Mesendoderm (in vitro differentiated cells): ENCODE measurements at regions not wholly inside any gene's neighbourhood (a gene's known extent, or its start where the extent isn't known, plus 50 kb on each side); places are given as distances from the start of the nearest gene placed in this dataset.

ENCODE experiments used
- DNase-seq: peaks from one replicate; pipeline ENCODE4 v3.0.0; 2013
- H2AK5ac ChIP-seq: 2 replicates; pipeline ENCODE4 v1.6.1; 2013; ENCODE audit warnings: low read length, inconsistent platforms
- H2BK120ac ChIP-seq: 2 replicates; pipeline ENCODE4 v1.6.1; 2013; ENCODE audit warnings: low read depth, mild to moderate bottlenecking, low read length, moderate library complexity, mixed read lengths
- H2BK15ac ChIP-seq: replicated peaks from 2 replicates; pipeline ENCODE4 v1.6.1; 2013; ENCODE audit warnings: low read depth, mild to moderate bottlenecking, moderate library complexity
- H2BK5ac ChIP-seq: 2 replicates; pipeline ENCODE4 v1.6.1; 2013; ENCODE audit warnings: low read length, inconsistent platforms
- H3K18ac ChIP-seq: 2 replicates; pipeline ENCODE4 v1.6.1; 2013; ENCODE audit warnings: mild to moderate bottlenecking, low read length, mixed read lengths
- H3K23ac ChIP-seq: one replicate; pipeline ENCODE4 v1.6.1; 2013; ENCODE audit warnings: low read length
- H3K27ac ChIP-seq: 2 replicates; pipeline ENCODE4 v1.5.1; 2013; ENCODE audit warnings: low read depth, mild to moderate bottlenecking, inconsistent platforms, low read length, moderate library complexity
- H3K27me3 ChIP-seq: 2 replicates; pipeline ENCODE4 v1.6.1; 2013; ENCODE audit warnings: low read length, control low read depth, mild to moderate bottlenecking, inconsistent platforms; ENCODE audit not compliant: insufficient read depth, poor library complexity
- H3K36me3 ChIP-seq: 2 replicates; pipeline ENCODE4 v1.6.1; 2013; ENCODE audit warnings: low read length, inconsistent platforms; ENCODE audit not compliant: control insufficient read depth, insufficient read depth
- H3K4ac ChIP-seq: one replicate; pipeline ENCODE4 v1.6.1; 2013; ENCODE audit warnings: low read depth, mild to moderate bottlenecking, low read length, moderate library complexity
- H3K4me1 ChIP-seq: 2 replicates; pipeline ENCODE4 v1.6.1; 2013; ENCODE audit warnings: low read depth, low read length, inconsistent platforms; ENCODE audit not compliant: control insufficient read depth
- H3K4me2 ChIP-seq: 2 replicates; pipeline ENCODE4 v1.6.1; 2013; ENCODE audit warnings: low read length
- H3K4me3 ChIP-seq: 2 replicates; pipeline ENCODE4 v1.5.1; 2013; ENCODE audit warnings: mild to moderate bottlenecking, low read length
- H3K56ac ChIP-seq: one replicate; pipeline ENCODE4 v1.6.1; 2013; ENCODE audit warnings: low read length
- H3K79me1 ChIP-seq: 2 replicates; pipeline ENCODE4 v1.6.1; 2013; ENCODE audit warnings: low read length, inconsistent platforms
- H3K79me2 ChIP-seq: 2 replicates; pipeline ENCODE4 v1.6.1; 2013; ENCODE audit warnings: mild to moderate bottlenecking, low read length; ENCODE audit not compliant: control insufficient read depth, insufficient read depth
- H3K9ac ChIP-seq: 2 replicates; pipeline ENCODE4 v1.6.1; 2013; ENCODE audit warnings: low read length, inconsistent platforms
- H4K5ac ChIP-seq: one replicate; pipeline ENCODE4 v1.6.1; 2013; ENCODE audit warnings: low read length
- H4K8ac ChIP-seq: one replicate; pipeline ENCODE4 v1.6.1; 2013; ENCODE audit warnings: low read depth, mild to moderate bottlenecking, control low read depth, low read length, moderate library complexity
- WGBS: extraction: QIAGEN DNeasy Blood & Tissue Kit; methylation state at CpG from one replicate; pipeline ENCODE4 v1.1.7; 2013; ENCODE audit warnings: low lambda C conversion rate, missing lambda C conversion rate; ENCODE audit not compliant: insufficient coverage; ENCODE audit errors: extremely low coverage; 5-methylcytosine and 5-hydroxymethylcytosine counted together

DNA sequence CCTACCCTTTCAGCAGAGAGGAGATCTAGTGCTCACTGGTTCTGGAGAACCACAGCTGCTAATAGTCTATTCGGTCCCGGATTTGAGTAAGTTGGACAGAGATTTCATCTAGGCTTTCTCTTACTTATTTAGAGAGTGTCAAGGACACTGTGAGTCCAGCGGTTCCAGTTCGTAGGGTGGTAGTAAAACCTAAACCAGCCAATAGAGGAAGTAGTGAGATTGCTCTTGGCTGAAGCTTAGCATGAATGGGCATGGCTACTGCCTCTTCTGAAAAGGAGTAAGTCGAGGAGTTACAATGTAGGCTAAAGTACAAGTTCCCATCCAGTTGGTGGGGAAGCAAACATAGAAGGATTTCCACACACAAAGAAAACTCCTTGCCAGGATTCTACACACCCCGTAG is 109.6 kb upstream of the MOCS2 start:
- Histone ChIP-seq H2AK5ac (no peak overlapping the region), H3K4ac (no peak overlapping the region), H2BK15ac (no peak overlapping the region), H3K4me1 (no peaks in the 10 kb centered on the region), H3K9ac (no peak overlapping the region), H3K23ac (no peak overlapping the region), H3K27me3 (no peaks in the 10 kb centered on the region), H3K36me3 (no peaks in the 10 kb centered on the region), H2BK120ac (no peak overlapping the region), H4K5ac (no peak overlapping the region), H3K56ac (no peak overlapping the region), H3K4me2 (no peak overlapping the region), H3K27ac (no peak overlapping the region), H3K18ac (no peak overlapping the region), H3K79me2 (no peaks in the 10 kb centered on the region), H3K79me1 (no peaks in the 10 kb centered on the region), H3K4me3 (no peak overlapping the region), H4K8ac (no peak overlapping the region), H2BK5ac (no peak overlapping the region)
- DNase-seq, result no peak
- WGBS, result no CpG with 5 or more reads among the region's 6 CpGs

DNA sequence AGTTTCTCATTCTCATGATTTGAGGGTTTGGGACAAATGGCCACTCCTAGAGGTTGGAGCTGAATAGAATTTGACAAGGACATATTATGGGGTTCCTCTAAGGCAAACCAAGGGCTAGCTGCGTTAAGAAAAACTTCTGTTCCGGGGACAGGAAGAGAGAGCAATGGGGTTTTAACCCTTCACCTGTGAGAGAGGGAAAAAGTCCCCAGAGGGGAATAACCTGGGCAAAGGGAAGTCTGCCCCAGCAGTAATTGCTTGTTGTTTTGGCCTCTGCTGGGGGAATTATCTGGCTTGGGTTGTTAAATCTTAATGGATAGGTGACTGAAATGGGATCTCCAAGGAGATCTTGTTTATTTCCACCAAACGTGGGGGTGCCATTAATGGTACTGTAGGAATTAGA is 110.1 kb upstream of the MOCS2 start:
- no peaks in the 10 kb centered on the region for H3K36me3 ChIP-seq
- H3K9ac ChIP-seq, result no peak overlapping the region
- no peak overlapping the region for H3K4me3 ChIP-seq
- H3K79me1 ChIP-seq, result no peaks in the 10 kb centered on the region
- H2BK120ac ChIP-seq, result no peak overlapping the region
- H2BK15ac ChIP-seq, result no peak overlapping the region
- no peak overlapping the region for H3K4ac ChIP-seq
- WGBS, result no CpG with 5 or more reads among the region's 3 CpGs
- no peak overlapping the region for H2BK5ac ChIP-seq
- no peak overlapping the region for H3K18ac ChIP-seq
- H2AK5ac ChIP-seq, result no peak overlapping the region
- no peak overlapping the region for H4K5ac ChIP-seq
- no peak overlapping the region for H3K4me2 ChIP-seq
- no peak overlapping the region for H4K8ac ChIP-seq
- no peaks in the 10 kb centered on the region for H3K4me1 ChIP-seq
- H3K79me2 ChIP-seq, result no peaks in the 10 kb centered on the region
- DNase-seq, result no peak
- H3K27me3 ChIP-seq, result no peaks in the 10 kb centered on the region
- H3K23ac ChIP-seq, result no peak overlapping the region
- H3K56ac ChIP-seq, result no peak overlapping the region
- no peak overlapping the region for H3K27ac ChIP-seq

DNA sequence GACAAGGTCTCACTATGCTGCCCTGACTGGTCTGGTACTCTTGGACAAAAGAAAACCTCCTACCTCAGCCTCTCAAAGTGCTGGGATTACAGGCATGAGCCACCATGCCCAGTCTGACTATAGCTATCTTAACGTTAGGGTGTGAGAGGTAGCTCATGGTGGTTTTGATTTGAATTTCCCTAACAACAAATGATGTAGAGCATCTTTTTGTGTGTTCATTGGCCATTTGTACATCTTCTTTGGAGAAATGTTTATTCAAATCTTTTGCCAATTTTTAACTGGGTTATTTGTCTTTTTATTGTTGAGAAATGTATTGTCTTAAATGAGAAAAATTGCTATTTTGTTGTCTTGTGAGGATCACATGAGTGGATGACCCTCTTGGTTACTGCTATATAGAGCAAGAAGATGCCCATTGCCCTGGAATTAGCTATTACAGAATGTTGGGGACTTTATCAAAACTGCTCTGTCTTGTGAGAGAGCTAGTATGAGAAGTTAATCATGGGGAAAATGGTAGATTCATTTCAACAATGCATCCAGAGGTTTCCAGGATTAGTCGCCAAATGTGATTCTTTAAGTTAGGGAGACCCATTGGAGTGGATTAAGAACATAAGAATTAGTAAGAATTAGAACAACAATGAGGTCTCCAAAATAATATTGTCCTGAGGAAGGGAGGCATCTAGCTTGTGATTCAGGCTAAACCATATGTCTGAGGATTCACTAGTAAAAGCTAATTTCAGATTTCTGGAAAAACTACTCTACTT is 124.3 kb upstream of the MOCS2 start:
- H3K4me2 ChIP-seq, result no peak overlapping the region

DNA sequence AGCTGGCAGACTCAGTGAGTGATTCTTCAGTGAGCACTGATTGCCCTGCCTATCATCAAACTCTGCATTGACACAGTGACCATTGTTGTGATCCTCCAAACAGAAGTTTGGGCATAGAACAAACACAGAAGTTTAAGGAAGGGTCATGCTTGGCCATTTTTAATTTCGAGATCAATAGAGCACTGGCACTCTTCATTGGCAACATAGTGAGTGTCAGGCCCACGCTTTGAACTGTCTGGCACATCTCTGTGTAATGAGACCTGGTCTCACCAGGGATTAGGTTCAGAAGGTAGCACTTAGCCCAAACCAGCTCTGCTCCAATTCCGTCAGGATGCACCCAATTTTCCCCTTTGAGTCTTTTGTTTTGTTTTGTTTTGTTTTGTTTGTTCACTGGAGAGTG is 127.1 kb upstream of the MOCS2 start:
- Histone ChIP-seq H2AK5ac (no peak overlapping the region), H2BK15ac (no peak overlapping the region), H3K79me1 (no peaks in the 10 kb centered on the region), H3K79me2 (no peaks in the 10 kb centered on the region), H3K27ac (no peak overlapping the region), H3K23ac (no peak overlapping the region), H3K4ac (no peak overlapping the region), H3K9ac (no peak overlapping the region), H3K4me3 (no peak overlapping the region), H3K4me1 (no peaks in the 10 kb centered on the region), H3K27me3 (no peaks in the 10 kb centered on the region), H3K4me2 (no peak overlapping the region), H3K56ac (no peak overlapping the region), H2BK5ac (no peak overlapping the region), H3K18ac (no peak overlapping the region), H4K5ac (no peak overlapping the region), H2BK120ac (no peak overlapping the region), H4K8ac (no peak overlapping the region), H3K36me3 (no peaks in the 10 kb centered on the region)
- no CpG with 5 or more reads among the region's 3 CpGs for WGBS
- no peak for DNase-seq

More for the DNA sequence above, 124.3 kb upstream of the MOCS2 start:
- no peak overlapping the region for H2BK120ac ChIP-seq
- WGBS, result no CpG with 5 or more reads among the region's 2 CpGs
- no peak overlapping the region for H2AK5ac ChIP-seq
- no peak overlapping the region for H3K4ac ChIP-seq
- H3K56ac ChIP-seq, result no peak overlapping the region
- H2BK15ac ChIP-seq, result no peak overlapping the region
- no peaks in the 10 kb centered on the region for H3K36me3 ChIP-seq
- H3K27ac ChIP-seq, result no peak overlapping the region
- no peak overlapping the region for H3K23ac ChIP-seq
- no peaks in the 10 kb centered on the region for H3K79me2 ChIP-seq
- no peaks in the 10 kb centered on the region for H3K79me1 ChIP-seq
- no peak for DNase-seq
- H3K4me3 ChIP-seq, result no peak overlapping the region
- no peak overlapping the region for H2BK5ac ChIP-seq
- no peak overlapping the region for H3K9ac ChIP-seq
- no peaks in the 10 kb centered on the region for H3K4me1 ChIP-seq
- no peak overlapping the region for H3K18ac ChIP-seq
- no peaks in the 10 kb centered on the region for H3K27me3 ChIP-seq
- no peak overlapping the region for H4K8ac ChIP-seq
- no peak overlapping the region for H4K5ac ChIP-seq

DNA sequence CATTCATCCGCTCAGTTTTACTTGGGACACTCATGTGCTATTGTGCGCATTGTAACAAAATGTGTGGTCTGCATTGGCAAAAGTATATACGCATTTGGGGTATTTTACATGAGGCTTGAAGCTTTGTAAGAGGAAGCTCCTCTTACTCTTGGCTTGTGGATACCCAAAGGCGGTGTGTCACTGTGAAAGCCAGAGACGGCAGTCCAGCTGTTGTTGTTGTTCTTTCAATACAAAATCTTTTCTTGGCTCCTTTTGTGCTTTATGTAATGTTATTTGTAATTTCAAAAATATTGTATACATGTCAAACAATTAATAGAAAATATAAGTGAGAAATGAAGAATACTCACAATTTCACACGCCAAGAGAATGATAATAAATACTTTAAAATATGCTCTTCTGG is 128.3 kb upstream of the MOCS2 start:
- H4K5ac ChIP-seq, result no peak overlapping the region
- no peak overlapping the region for H2BK5ac ChIP-seq
- no peak overlapping the region for H3K23ac ChIP-seq
- H3K79me1 ChIP-seq, result no peaks in the 10 kb centered on the region
- no peak overlapping the region for H3K4me2 ChIP-seq
- no peak for DNase-seq
- no peak overlapping the region for H3K9ac ChIP-seq
- H2BK15ac ChIP-seq, result no peak overlapping the region
- no peak overlapping the region for H3K56ac ChIP-seq
- no peaks in the 10 kb centered on the region for H3K79me2 ChIP-seq
- no peak overlapping the region for H2BK120ac ChIP-seq
- WGBS, result no CpG with 5 or more reads among the region's 6 CpGs
- no peak overlapping the region for H3K4me3 ChIP-seq
- no peak overlapping the region for H3K4ac ChIP-seq
- H3K18ac ChIP-seq, result no peak overlapping the region
- no peak overlapping the region for H2AK5ac ChIP-seq
- no peaks in the 10 kb centered on the region for H3K27me3 ChIP-seq
- H3K36me3 ChIP-seq, result no peaks in the 10 kb centered on the region
- H3K4me1 ChIP-seq, result no peaks in the 10 kb centered on the region
- no peak overlapping the region for H3K27ac ChIP-seq
- no peak overlapping the region for H4K8ac ChIP-seq
